GM23338 (cell line): ENCODE measurements at regions not wholly inside any gene's neighbourhood (a gene's known extent, or its start where the extent isn't known, plus 50 kb on each side); places are given as distances from the start of the nearest gene placed in this dataset.

Experiments used
- CREB1 ChIP-seq: fragments of 250-450 bp; sonication (Bioruptor Pico); IDR thresholded peaks from 2 replicates; pipeline ENCODE4 v1.5.0; 2020; ENCODE audit warnings: low read depth, mild to moderate bottlenecking, moderate library complexity
- EZH2 ChIP-seq: fragments of 200-600 bp; sonication (generic); IDR thresholded peaks from one replicate; pipeline ENCODE4 v1.8.0; 2017; ENCODE audit warnings: antibody characterized with exemption, mild to moderate bottlenecking, low read depth; ENCODE audit not compliant: unreplicated experiment
- EZH2phosphoT487 ChIP-seq: fragments of 200-600 bp; sonication (generic); IDR thresholded peaks from one replicate; pipeline ENCODE4 v1.8.1; 2018; ENCODE audit warnings: antibody characterized with exemption; ENCODE audit not compliant: unreplicated experiment
- JUNB ChIP-seq: IDR thresholded peaks from one replicate; pipeline ENCODE4 v1.6.1; 2016; ENCODE audit warnings: antibody characterized with exemption; ENCODE audit not compliant: unreplicated experiment
- NANOG ChIP-seq: IDR thresholded peaks from 2 replicates; pipeline ENCODE4 v1.6.1; 2016; ENCODE audit warnings: antibody characterized with exemption, borderline replicate concordance
- POLR2AphosphoS5 ChIP-seq: IDR thresholded peaks from 2 replicates; pipeline ENCODE4 v1.6.1; 2016; ENCODE audit warnings: antibody characterized with exemption, low read depth
- ZNF114 ChIP-seq: fragments of 250-450 bp; sonication (Bioruptor Pico); IDR thresholded peaks from 2 replicates; pipeline ENCODE4 v1.5.0; 2020; ENCODE audit warnings: mild to moderate bottlenecking, moderate library complexity
- ZNF331 ChIP-seq: fragments of 250-450 bp; sonication (Bioruptor Pico); IDR thresholded peaks from 2 replicates; pipeline ENCODE4 v1.5.0; 2020; ENCODE audit warnings: low read depth, mild to moderate bottlenecking, moderate library complexity
- TF ChIP-seq, protein P1 (sequence below), 2 experiments: fragments of 200-600 bp in 1 of 2; sonication (generic) in 1 of 2; conservative IDR thresholded peaks; 2 replicates each; pipeline versions ENCODE4 v1.5.1 to v1.6.1; 2016 to 2017; ENCODE audit warnings: antibody characterized with exemption in 2 of 2, low read depth in 2 of 2, mild to moderate bottlenecking in 2 of 2, moderate library complexity in 1 of 2
- TF ChIP-seq, protein P2 (sequence below): IDR thresholded peaks from 2 replicates; pipeline ENCODE4 v1.6.1; 2016; ENCODE audit warnings: antibody characterized with exemption
- TF ChIP-seq, protein P3 (sequence below): IDR thresholded peaks from one replicate; pipeline ENCODE4 v1.6.1; 2018; ENCODE audit warnings: antibody characterized with exemption; ENCODE audit not compliant: unreplicated experiment
- TF ChIP-seq, protein P4 (sequence below): fragments of 250-450 bp; sonication (Bioruptor Pico); IDR thresholded peaks from 2 replicates; pipeline ENCODE4 v1.5.0; 2020; ENCODE audit warnings: mild to moderate bottlenecking, moderate library complexity

DNA sequence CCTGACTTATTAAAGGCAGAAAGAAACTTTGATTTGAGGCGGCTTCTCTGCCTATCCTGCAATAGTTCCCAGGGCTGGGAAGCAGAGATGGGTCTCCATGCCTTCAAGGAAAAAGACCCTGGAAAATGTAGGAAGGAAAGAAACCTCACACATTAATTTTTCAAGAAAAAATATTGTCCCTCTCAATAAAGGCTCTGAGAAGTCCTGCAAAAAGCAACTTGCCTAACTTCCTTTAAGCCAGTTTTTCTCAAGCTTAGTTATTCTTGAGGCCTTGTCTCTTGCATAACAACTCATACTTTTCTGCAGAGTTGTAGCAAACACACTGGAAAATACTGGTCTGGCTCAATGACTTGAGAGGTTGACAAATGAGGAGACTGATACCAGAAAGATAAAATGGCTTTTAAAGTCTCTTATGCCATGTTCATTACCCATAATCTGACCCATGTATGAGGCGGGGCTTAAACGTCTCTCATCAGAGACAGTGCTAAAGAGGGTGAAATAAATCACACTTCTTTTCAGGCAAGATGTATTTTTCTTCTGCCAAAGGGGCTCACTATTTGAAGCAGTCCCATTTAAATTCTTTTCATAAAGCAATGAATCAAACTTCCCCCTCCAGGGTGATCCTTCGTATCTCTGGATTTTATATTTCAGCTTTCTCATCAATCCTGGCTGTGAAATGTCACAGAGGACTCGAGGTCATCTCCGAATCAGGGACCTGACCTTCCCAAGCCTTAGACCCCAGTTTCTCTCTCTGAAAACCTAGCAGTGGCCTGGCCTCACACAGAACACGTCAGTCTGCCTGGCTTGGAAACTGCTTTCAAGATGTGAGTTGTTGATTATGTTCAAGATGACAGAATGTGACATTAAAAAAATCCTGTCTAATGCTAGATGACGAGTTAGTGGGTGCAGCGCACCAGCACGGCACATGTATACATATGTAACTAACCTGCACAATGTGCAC lies 82.3 kb upstream of the KCNG1 start:
- TF ChIP-seq, protein P1, sequence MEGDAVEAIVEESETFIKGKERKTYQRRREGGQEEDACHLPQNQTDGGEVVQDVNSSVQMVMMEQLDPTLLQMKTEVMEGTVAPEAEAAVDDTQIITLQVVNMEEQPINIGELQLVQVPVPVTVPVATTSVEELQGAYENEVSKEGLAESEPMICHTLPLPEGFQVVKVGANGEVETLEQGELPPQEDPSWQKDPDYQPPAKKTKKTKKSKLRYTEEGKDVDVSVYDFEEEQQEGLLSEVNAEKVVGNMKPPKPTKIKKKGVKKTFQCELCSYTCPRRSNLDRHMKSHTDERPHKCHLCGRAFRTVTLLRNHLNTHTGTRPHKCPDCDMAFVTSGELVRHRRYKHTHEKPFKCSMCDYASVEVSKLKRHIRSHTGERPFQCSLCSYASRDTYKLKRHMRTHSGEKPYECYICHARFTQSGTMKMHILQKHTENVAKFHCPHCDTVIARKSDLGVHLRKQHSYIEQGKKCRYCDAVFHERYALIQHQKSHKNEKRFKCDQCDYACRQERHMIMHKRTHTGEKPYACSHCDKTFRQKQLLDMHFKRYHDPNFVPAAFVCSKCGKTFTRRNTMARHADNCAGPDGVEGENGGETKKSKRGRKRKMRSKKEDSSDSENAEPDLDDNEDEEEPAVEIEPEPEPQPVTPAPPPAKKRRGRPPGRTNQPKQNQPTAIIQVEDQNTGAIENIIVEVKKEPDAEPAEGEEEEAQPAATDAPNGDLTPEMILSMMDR (conservative IDR thresholded peaks at IDR 0.05; ENCODE audit: low read depth in 2 of 2) = no peak
- no peak for TF ChIP-seq EZH2
- TF ChIP-seq JUNB = no peak
- no peak for TF ChIP-seq POLR2AphosphoS5
- TF ChIP-seq, protein P2, sequence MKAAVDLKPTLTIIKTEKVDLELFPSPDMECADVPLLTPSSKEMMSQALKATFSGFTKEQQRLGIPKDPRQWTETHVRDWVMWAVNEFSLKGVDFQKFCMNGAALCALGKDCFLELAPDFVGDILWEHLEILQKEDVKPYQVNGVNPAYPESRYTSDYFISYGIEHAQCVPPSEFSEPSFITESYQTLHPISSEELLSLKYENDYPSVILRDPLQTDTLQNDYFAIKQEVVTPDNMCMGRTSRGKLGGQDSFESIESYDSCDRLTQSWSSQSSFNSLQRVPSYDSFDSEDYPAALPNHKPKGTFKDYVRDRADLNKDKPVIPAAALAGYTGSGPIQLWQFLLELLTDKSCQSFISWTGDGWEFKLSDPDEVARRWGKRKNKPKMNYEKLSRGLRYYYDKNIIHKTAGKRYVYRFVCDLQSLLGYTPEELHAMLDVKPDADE = no peak
- TF ChIP-seq EZH2phosphoT487 = no peak
- TF ChIP-seq, protein P3, sequence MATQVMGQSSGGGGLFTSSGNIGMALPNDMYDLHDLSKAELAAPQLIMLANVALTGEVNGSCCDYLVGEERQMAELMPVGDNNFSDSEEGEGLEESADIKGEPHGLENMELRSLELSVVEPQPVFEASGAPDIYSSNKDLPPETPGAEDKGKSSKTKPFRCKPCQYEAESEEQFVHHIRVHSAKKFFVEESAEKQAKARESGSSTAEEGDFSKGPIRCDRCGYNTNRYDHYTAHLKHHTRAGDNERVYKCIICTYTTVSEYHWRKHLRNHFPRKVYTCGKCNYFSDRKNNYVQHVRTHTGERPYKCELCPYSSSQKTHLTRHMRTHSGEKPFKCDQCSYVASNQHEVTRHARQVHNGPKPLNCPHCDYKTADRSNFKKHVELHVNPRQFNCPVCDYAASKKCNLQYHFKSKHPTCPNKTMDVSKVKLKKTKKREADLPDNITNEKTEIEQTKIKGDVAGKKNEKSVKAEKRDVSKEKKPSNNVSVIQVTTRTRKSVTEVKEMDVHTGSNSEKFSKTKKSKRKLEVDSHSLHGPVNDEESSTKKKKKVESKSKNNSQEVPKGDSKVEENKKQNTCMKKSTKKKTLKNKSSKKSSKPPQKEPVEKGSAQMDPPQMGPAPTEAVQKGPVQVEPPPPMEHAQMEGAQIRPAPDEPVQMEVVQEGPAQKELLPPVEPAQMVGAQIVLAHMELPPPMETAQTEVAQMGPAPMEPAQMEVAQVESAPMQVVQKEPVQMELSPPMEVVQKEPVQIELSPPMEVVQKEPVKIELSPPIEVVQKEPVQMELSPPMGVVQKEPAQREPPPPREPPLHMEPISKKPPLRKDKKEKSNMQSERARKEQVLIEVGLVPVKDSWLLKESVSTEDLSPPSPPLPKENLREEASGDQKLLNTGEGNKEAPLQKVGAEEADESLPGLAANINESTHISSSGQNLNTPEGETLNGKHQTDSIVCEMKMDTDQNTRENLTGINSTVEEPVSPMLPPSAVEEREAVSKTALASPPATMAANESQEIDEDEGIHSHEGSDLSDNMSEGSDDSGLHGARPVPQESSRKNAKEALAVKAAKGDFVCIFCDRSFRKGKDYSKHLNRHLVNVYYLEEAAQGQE = no peak
- TF ChIP-seq, protein P4, sequence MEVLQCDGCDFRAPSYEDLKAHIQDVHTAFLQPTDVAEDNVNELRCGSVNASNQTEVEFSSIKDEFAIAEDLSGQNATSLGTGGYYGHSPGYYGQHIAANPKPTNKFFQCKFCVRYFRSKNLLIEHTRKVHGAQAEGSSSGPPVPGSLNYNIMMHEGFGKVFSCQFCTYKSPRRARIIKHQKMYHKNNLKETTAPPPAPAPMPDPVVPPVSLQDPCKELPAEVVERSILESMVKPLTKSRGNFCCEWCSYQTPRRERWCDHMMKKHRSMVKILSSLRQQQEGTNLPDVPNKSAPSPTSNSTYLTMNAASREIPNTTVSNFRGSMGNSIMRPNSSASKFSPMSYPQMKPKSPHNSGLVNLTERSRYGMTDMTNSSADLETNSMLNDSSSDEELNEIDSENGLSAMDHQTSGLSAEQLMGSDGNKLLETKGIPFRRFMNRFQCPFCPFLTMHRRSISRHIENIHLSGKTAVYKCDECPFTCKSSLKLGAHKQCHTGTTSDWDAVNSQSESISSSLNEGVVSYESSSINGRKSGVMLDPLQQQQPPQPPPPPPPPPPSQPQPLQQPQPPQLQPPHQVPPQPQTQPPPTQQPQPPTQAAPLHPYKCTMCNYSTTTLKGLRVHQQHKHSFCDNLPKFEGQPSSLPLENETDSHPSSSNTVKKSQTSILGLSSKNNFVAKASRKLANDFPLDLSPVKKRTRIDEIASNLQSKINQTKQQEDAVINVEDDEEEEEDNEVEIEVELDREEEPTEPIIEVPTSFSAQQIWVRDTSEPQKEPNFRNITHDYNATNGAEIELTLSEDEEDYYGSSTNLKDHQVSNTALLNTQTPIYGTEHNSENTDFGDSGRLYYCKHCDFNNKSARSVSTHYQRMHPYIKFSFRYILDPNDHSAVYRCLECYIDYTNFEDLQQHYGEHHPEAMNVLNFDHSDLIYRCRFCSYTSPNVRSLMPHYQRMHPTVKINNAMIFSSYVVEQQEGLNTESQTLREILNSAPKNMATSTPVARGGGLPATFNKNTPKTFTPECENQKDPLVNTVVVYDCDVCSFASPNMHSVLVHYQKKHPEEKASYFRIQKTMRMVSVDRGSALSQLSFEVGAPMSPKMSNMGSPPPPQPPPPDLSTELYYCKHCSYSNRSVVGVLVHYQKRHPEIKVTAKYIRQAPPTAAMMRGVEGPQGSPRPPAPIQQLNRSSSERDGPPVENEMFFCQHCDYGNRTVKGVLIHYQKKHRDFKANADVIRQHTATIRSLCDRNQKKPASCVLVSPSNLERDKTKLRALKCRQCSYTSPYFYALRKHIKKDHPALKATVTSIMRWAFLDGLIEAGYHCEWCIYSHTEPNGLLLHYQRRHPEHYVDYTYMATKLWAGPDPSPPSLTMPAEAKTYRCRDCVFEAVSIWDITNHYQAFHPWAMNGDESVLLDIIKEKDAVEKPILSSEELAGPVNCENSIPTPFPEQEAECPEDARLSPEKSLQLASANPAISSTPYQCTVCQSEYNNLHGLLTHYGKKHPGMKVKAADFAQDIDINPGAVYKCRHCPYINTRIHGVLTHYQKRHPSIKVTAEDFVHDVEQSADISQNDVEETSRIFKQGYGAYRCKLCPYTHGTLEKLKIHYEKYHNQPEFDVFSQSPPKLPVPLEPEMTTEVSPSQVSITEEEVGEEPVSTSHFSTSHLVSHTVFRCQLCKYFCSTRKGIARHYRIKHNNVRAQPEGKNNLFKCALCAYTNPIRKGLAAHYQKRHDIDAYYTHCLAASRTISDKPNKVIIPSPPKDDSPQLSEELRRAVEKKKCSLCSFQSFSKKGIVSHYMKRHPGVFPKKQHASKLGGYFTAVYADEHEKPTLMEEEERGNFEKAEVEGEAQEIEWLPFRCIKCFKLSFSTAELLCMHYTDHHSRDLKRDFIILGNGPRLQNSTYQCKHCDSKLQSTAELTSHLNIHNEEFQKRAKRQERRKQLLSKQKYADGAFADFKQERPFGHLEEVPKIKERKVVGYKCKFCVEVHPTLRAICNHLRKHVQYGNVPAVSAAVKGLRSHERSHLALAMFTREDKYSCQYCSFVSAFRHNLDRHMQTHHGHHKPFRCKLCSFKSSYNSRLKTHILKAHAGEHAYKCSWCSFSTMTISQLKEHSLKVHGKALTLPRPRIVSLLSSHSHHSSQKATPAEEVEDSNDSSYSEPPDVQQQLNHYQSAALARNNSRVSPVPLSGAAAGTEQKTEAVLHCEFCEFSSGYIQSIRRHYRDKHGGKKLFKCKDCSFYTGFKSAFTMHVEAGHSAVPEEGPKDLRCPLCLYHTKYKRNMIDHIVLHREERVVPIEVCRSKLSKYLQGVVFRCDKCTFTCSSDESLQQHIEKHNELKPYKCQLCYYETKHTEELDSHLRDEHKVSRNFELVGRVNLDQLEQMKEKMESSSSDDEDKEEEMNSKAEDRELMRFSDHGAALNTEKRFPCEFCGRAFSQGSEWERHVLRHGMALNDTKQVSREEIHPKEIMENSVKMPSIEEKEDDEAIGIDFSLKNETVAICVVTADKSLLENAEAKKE (CRISPR knock-in tag) = no peak
- TF ChIP-seq ZNF331 = no peak
- no peak for TF ChIP-seq CREB1
- no peak for TF ChIP-seq ZNF114 (CRISPR knock-in tag)
- TF ChIP-seq NANOG = no peak
